Large intestine (tissue), 3 donors: ENCODE measurements at regions not wholly inside any gene's neighbourhood (a gene's known extent, or its start where the extent isn't known, plus 50 kb on each side); places are given as distances from the start of the nearest gene placed in this dataset.

Experiments
- DNase-seq, 2 donors: peaks; one replicate each; pipeline versions ENCODE4 v3.0.0 to v3.0.0-alpha.2; 2013
- H3K27ac ChIP-seq: one replicate; pipeline ENCODE4 v1.5.1; 2013; ENCODE audit warnings: low read length
- H3K27me3 ChIP-seq: 2 replicates; pipeline ENCODE4 v1.6.1; 2013; ENCODE audit warnings: low read length; ENCODE audit not compliant: control insufficient read depth, insufficient read depth
- H3K36me3 ChIP-seq: 2 replicates; pipeline ENCODE4 v1.6.1; 2013; ENCODE audit warnings: low read length; ENCODE audit not compliant: control insufficient read depth, insufficient read depth
- H3K4me1 ChIP-seq: one replicate; pipeline ENCODE4 v1.6.1; 2013; ENCODE audit warnings: low read length; ENCODE audit not compliant: control insufficient read depth, insufficient read depth
- H3K4me3 ChIP-seq: one replicate; pipeline ENCODE4 v1.5.1; 2013; ENCODE audit warnings: low read length
- H3K9me3 ChIP-seq: one replicate; pipeline ENCODE4 v1.6.1; 2013; ENCODE audit warnings: mild to moderate bottlenecking, low read depth, low read length, moderate library complexity; ENCODE audit not compliant: control insufficient read depth
- WGBS: methylation state at CpG from one replicate; pipeline ENCODE4 v1.1.5; 2013; ENCODE audit warnings: low lambda C conversion rate; ENCODE audit not compliant: insufficient coverage; 5-methylcytosine and 5-hydroxymethylcytosine counted together

- Histone ChIP-seq H3K4me1 (no peaks in the 10 kb centered on the region), H3K4me3 (no peak overlapping the region), H3K9me3 (no peaks in the 10 kb centered on the region), H3K27ac (no peak overlapping the region), H3K36me3 (no peaks in the 10 kb centered on the region), H3K27me3 (no peaks in the 10 kb centered on the region)
- WGBS = no CpG with 5 or more reads among the region's 7 CpGs
- DNase-seq = no peak
Measured at GRCh38 chr12:56838621-56839488, 75.7 kb downstream of the HSD17B6 start.
